Suprapubic skin (tissue), 4 donors: ENCODE measurements at regions not wholly inside any gene's neighbourhood (a gene's known extent, or its start where the extent isn't known, plus 50 kb on each side); places are given as distances from the start of the nearest gene placed in this dataset.

Experiments
- EP300 ChIP-seq: sonication (generic); formaldehyde crosslinking; IDR thresholded peaks from one replicate; pipeline ENCODE4 v1.6.1; 2017; ENCODE audit warnings: antibody characterized with exemption
- POLR2A ChIP-seq, 2 donors: fragments of 450-650 bp; IDR thresholded peaks; one replicate each; pipeline ENCODE4 v1.6.1; 2017; ENCODE audit warnings: antibody characterized with exemption in 2 of 2, mild to moderate bottlenecking in 2 of 2, moderate library complexity in 2 of 2
- POLR2AphosphoS5 ChIP-seq, 3 donors: sonication (generic); formaldehyde crosslinking; IDR thresholded peaks; one replicate each; pipeline ENCODE4 v1.6.1; 2017; ENCODE audit warnings: antibody characterized with exemption in 3 of 3
- TF ChIP-seq, protein P1 (sequence below), 2 donors: fragments of 200-600 bp in 1 of 2; fragments of 450-650 bp in 1 of 2; sonication (generic) in 1 of 2; IDR thresholded peaks; one replicate each; pipeline ENCODE4 v1.5.1; 2016 to 2019; ENCODE audit warnings: antibody characterized with exemption in 2 of 2, mild to moderate bottlenecking in 1 of 2, moderate library complexity in 1 of 2

DNA sequence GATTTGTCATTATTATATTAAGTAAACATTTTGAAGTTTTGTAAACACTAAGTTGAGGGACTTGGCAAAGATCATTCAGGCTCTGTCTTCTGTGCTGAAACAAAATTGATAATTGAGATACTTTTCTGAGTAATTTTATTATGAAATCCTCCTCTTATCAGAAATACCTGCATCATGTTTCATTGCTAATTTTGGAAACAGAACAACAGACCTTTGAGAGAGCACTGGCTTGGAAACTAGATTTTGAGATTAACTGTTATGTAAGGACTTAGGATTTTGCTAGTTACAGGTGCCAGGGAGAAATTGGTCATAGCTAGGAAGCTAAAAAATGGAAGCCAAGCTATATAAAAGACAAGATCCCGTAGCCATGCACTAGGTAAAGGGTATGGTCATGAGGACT, 201.7 kb upstream of the DCN start:
- TF ChIP-seq, protein P1, sequence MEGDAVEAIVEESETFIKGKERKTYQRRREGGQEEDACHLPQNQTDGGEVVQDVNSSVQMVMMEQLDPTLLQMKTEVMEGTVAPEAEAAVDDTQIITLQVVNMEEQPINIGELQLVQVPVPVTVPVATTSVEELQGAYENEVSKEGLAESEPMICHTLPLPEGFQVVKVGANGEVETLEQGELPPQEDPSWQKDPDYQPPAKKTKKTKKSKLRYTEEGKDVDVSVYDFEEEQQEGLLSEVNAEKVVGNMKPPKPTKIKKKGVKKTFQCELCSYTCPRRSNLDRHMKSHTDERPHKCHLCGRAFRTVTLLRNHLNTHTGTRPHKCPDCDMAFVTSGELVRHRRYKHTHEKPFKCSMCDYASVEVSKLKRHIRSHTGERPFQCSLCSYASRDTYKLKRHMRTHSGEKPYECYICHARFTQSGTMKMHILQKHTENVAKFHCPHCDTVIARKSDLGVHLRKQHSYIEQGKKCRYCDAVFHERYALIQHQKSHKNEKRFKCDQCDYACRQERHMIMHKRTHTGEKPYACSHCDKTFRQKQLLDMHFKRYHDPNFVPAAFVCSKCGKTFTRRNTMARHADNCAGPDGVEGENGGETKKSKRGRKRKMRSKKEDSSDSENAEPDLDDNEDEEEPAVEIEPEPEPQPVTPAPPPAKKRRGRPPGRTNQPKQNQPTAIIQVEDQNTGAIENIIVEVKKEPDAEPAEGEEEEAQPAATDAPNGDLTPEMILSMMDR (IDR thresholded peaks at IDR 0.05) = no peak
- TF ChIP-seq POLR2A (IDR thresholded peaks at IDR 0.05) = no peak
- TF ChIP-seq EP300 = no peak
- no peak for TF ChIP-seq POLR2AphosphoS5 (IDR thresholded peaks at IDR 0.05)
